Cardiac muscle cell (in vitro differentiated cells and primary cell): ENCODE measurements at regions not wholly inside any gene's neighbourhood (a gene's known extent, or its start where the extent isn't known, plus 50 kb on each side); places are given as distances from the start of the nearest gene placed in this dataset.
"Not testable (repeated sequence)": the region's sequence is repeated elsewhere in the genome, so short reads cannot be mapped to it uniquely, and the experiment has no call there.

Source experiments
- DNase-seq, 2 donors: peaks; one replicate each; pipeline versions ENCODE4 v3.0.0 to v3.0.0-alpha.2; 2010 to 2017; ENCODE audit warnings: low read depth in 1 of 2, low spot score in 1 of 2
- H3K27ac ChIP-seq: fragments of 200-600 bp; sonication (generic); 2 replicates; pipeline ENCODE4 v1.5.1; 2016
- H3K27me3 ChIP-seq: fragments of 200-600 bp; sonication (generic); 2 replicates; pipeline ENCODE4 v1.6.0; 2016; ENCODE audit warnings: control low read depth
- H3K36me3 ChIP-seq: fragments of 200-600 bp; sonication (generic); 2 replicates; pipeline ENCODE4 v1.5.1; 2016; ENCODE audit warnings: control low read depth
- H3K4me1 ChIP-seq: fragments of 200-600 bp; sonication (generic); 2 replicates; pipeline ENCODE4 v1.8.1; 2017; ENCODE audit warnings: low read depth, mild to moderate bottlenecking, mixed run types
- H3K4me3 ChIP-seq: fragments of 200-600 bp; sonication (generic); 2 replicates; pipeline ENCODE4 v1.5.1; 2016; ENCODE audit warnings: mild to moderate bottlenecking
- H3K9me3 ChIP-seq: fragments of 200-600 bp; sonication (generic); 2 replicates; pipeline ENCODE4 v1.5.1; 2017; ENCODE audit warnings: low read depth, mild to moderate bottlenecking, control low read depth
- CTCF ChIP-seq: IDR thresholded peaks from 2 replicates; pipeline ENCODE4 v1.5.1; 2012; ENCODE audit warnings: low read depth, mild to moderate bottlenecking, low read length

- Histone ChIP-seq H3K4me3 (no peak overlapping the region), H3K27me3 (no peaks in the 10 kb centered on the region), H3K9me3 (no peaks in the 10 kb centered on the region), H3K27ac (no peak overlapping the region), H3K4me1 (no peaks in the 10 kb centered on the region), H3K36me3 (no peaks in the 10 kb centered on the region)
- DNase-seq: no peak
- no peak for TF ChIP-seq CTCF
These were observed 335.9 kb upstream of the EPHA6 start for GRCh38 chr3:96478496-96478895.

GRCh38 chr3:96480881-96481280 is 333.5 kb upstream of the EPHA6 start:
- Histone ChIP-seq H3K27ac (no peak overlapping the region), H3K4me1 (no peaks in the 10 kb centered on the region), H3K27me3 (no peaks in the 10 kb centered on the region), H3K36me3 (no peaks in the 10 kb centered on the region), H3K9me3 (no peaks in the 10 kb centered on the region), H3K4me3 (no peak overlapping the region)
- no peak for TF ChIP-seq CTCF
- no peak for DNase-seq

- DNase-seq, H3K4me3 ChIP-seq, H3K36me3 ChIP-seq, H3K4me1 ChIP-seq, H3K27ac ChIP-seq, H3K27me3 ChIP-seq, H3K9me3 ChIP-seq: not testable (repeated sequence)
These were observed 331.2 kb upstream of the EPHA6 start for GRCh38 chr3:96483191-96483590.

GRCh38 chr3:96483781-96484180 is 330.6 kb upstream of the EPHA6 start:
- H3K4me1 ChIP-seq: no peaks in the 10 kb centered on the region
- H3K27me3 ChIP-seq: no peaks in the 10 kb centered on the region
- H3K9me3 ChIP-seq: no peaks in the 10 kb centered on the region
- H3K4me3 ChIP-seq: no peak overlapping the region
- no peak for TF ChIP-seq CTCF
- H3K27ac ChIP-seq: no peak overlapping the region
- H3K36me3 ChIP-seq: no peaks in the 10 kb centered on the region
- DNase-seq: no peak

GRCh38 chr3:96488708-96489107 is 325.7 kb upstream of the EPHA6 start:
- H3K4me1 ChIP-seq: no peaks in the 10 kb centered on the region
- H3K27ac ChIP-seq: no peak overlapping the region
- H3K36me3 ChIP-seq: no peaks in the 10 kb centered on the region
- TF ChIP-seq CTCF: no peak
- H3K4me3 ChIP-seq: no peak overlapping the region
- H3K27me3 ChIP-seq: no peaks in the 10 kb centered on the region
- no peaks in the 10 kb centered on the region for H3K9me3 ChIP-seq
- no peak for DNase-seq

GRCh38 chr3:96491023-96491422 is 323.4 kb upstream of the EPHA6 start:
- H3K9me3 ChIP-seq: no peaks in the 10 kb centered on the region
- H3K27me3 ChIP-seq: no peaks in the 10 kb centered on the region
- DNase-seq: no peak
- H3K36me3 ChIP-seq: no peaks in the 10 kb centered on the region
- H3K4me3 ChIP-seq: no peak overlapping the region
- TF ChIP-seq CTCF: no peak
- no peaks in the 10 kb centered on the region for H3K4me1 ChIP-seq
- H3K27ac ChIP-seq: no peak overlapping the region
